ENCODE measurements at regions not wholly inside any gene's neighbourhood (a gene's known extent, or its start where the extent isn't known, plus 50 kb on each side); places are given as distances from the start of the nearest gene placed in this dataset.

DNA sequence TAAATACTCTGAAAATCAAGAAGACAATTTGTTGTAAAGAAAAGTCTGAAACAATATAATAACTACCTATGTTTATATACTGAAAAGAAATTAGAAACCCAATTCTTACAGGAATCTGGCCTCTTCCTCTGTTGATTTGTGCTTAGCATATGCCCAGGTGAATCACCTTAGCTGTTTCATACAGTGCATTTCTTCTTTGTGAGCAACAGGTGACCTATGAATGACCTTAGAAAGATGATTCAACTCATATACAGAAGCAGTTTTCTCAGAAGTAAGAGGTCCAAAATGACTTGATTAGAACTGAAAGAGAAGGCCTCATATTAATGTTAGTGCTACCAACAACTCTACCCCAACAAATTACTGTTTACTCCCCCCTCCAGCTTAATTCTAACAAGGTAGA lies 419.5 kb upstream of the ID4 start:
- Mint-ChIP-seq H3K27me3 (ENCODE audit: low read depth, poor library complexity) (peaks cover 4% of the 10 kb centered on the region), H3K36me3 (ENCODE audit: low read depth) (no peaks in the 10 kb centered on the region), H3K9me3 (peaks cover 9% of the 10 kb centered on the region), H3K27ac (no peak overlapping the region), H3K4me3 (no peak overlapping the region), H3K4me1 (no peaks in the 10 kb centered on the region)
- TF ChIP-seq, protein P1, sequence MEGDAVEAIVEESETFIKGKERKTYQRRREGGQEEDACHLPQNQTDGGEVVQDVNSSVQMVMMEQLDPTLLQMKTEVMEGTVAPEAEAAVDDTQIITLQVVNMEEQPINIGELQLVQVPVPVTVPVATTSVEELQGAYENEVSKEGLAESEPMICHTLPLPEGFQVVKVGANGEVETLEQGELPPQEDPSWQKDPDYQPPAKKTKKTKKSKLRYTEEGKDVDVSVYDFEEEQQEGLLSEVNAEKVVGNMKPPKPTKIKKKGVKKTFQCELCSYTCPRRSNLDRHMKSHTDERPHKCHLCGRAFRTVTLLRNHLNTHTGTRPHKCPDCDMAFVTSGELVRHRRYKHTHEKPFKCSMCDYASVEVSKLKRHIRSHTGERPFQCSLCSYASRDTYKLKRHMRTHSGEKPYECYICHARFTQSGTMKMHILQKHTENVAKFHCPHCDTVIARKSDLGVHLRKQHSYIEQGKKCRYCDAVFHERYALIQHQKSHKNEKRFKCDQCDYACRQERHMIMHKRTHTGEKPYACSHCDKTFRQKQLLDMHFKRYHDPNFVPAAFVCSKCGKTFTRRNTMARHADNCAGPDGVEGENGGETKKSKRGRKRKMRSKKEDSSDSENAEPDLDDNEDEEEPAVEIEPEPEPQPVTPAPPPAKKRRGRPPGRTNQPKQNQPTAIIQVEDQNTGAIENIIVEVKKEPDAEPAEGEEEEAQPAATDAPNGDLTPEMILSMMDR (IDR thresholded peaks at IDR 0.05): no peak
- DNase-seq: no peak

- DNase-seq: no peak
- H3K4me1 Mint-ChIP-seq: no peaks in the 10 kb centered on the region
- H3K27me3 Mint-ChIP-seq (ENCODE audit: low read depth, poor library complexity): peaks cover 2% of the 10 kb centered on the region
- H3K4me3 Mint-ChIP-seq: no peak overlapping the region
- TF ChIP-seq, protein P1 (IDR thresholded peaks at IDR 0.05): no peak
- no peaks in the 10 kb centered on the region for H3K36me3 Mint-ChIP-seq (ENCODE audit: low read depth)
- H3K27ac Mint-ChIP-seq: no peak overlapping the region
- no peaks in the 10 kb centered on the region for H3K9me3 Mint-ChIP-seq
Observed at GRCh38 chr6:19424853-19425252, 412.3 kb upstream of the ID4 start.

DNA sequence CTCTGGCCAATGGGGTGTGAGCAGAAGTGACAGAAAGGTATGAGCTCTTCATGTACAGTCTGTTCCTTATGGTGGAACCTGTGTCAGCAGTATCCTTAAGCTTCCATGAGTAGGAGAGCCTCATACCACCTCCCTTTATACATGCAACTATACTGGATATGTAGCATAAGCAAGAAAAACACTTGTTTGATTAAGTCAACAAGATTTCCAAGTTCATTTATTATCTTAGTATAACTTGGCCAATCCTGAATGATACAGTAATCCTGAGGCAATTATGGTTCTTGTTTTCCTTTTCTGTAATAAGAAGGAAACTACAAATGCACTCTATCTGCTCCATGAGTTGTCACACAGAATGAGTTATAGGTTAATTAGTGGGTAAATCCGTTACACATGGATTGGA lies 409.6 kb upstream of the ID4 start:
- TF ChIP-seq, protein P1 (IDR thresholded peaks at IDR 0.05): no peak
- DNase-seq: no peak
- H3K4me3 Mint-ChIP-seq: no peak overlapping the region

GRCh38 chr6:19432966-19433498 lies 404.1 kb upstream of the ID4 start:
- TF ChIP-seq, protein P1 (IDR thresholded peaks at IDR 0.05): no peak
- no peak overlapping the region for H3K4me3 Mint-ChIP-seq
- DNase-seq: no peak
- peaks cover 5% of the 10 kb centered on the region for H3K9me3 Mint-ChIP-seq
- H3K4me1 Mint-ChIP-seq: no peaks in the 10 kb centered on the region
- H3K36me3 Mint-ChIP-seq (ENCODE audit: low read depth): no peaks in the 10 kb centered on the region
- peak overlapping the region; percentile 14 for H3K27ac Mint-ChIP-seq
- H3K27me3 Mint-ChIP-seq (ENCODE audit: low read depth, poor library complexity): peaks cover 8% of the 10 kb centered on the region

More for the DNA sequence above, 409.6 kb upstream of the ID4 start:
- Mint-ChIP-seq H3K27ac (no peak overlapping the region), H3K9me3 (no peaks in the 10 kb centered on the region), H3K27me3 (ENCODE audit: low read depth, poor library complexity) (peaks cover 2% of the 10 kb centered on the region), H3K4me1 (no peaks in the 10 kb centered on the region), H3K36me3 (ENCODE audit: low read depth) (no peaks in the 10 kb centered on the region)

GRCh38 chr6:19434065-19434464 lies 403.1 kb upstream of the ID4 start:
- DNase-seq: no peak
- H3K4me1 Mint-ChIP-seq: no peaks in the 10 kb centered on the region
- no peak overlapping the region for H3K4me3 Mint-ChIP-seq
- H3K36me3 Mint-ChIP-seq (ENCODE audit: low read depth): no peaks in the 10 kb centered on the region
- TF ChIP-seq, protein P1 (IDR thresholded peaks at IDR 0.05): no peak
- no peak overlapping the region for H3K27ac Mint-ChIP-seq
- peaks cover 5% of the 10 kb centered on the region for H3K9me3 Mint-ChIP-seq
- peaks cover 8% of the 10 kb centered on the region for H3K27me3 Mint-ChIP-seq (ENCODE audit: low read depth, poor library complexity)

DNA sequence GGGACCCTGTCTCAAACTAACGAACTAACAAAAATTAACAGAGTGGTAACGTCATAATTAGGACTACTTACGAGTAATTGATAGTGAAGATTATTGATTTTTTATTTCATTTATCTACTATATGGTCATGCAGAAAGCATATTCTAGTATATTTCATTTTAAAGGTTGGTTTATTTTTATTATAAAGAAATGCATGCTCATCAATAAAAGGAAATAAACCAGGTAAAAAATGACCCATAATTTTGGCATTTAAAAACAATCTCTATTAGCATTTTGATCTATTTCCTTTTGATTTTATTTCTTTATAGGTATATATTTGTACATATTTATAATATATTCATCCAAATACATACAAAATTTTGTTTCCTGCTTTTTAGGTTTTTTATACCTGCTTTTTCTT lies 401.4 kb upstream of the ID4 start:
- TF ChIP-seq, protein P1 (IDR thresholded peaks at IDR 0.05): no peak
- no peaks in the 10 kb centered on the region for H3K36me3 Mint-ChIP-seq (ENCODE audit: low read depth)
- peaks cover 5% of the 10 kb centered on the region for H3K9me3 Mint-ChIP-seq
- H3K27me3 Mint-ChIP-seq (ENCODE audit: low read depth, poor library complexity): peaks cover 6% of the 10 kb centered on the region
- H3K4me3 Mint-ChIP-seq: no peak overlapping the region
- peaks cover 7% of the 10 kb centered on the region for H3K4me1 Mint-ChIP-seq
- no peak overlapping the region for H3K27ac Mint-ChIP-seq
- DNase-seq: no peak

Data from nephron progenitor cell (in vitro differentiated cells).